HCT116 (cell line): ENCODE measurements at regions not wholly inside any gene's neighbourhood (a gene's known extent, or its start where the extent isn't known, plus 50 kb on each side); places are given as distances from the start of the nearest gene placed in this dataset.

ENCODE experiments used
- ATAC-seq: fragments of 200-7000 bp; cut with Tn5 transposase; 2 replicates; pipeline ENCODE4 v1.9.1; 2020; ENCODE audit warnings: mild to moderate bottlenecking, moderate library complexity
- BruUV-seq: library from RNA; stranded (reverse); fragments of 400-500 nt; replicated peaks from 2 replicates; lab custom pipeline; 2021; lab: Mats Ljungman, UMichigan
- CTCF ChIA-PET: fragments of 300-600 bp; sonication (Branson Sonifier 250); formaldehyde crosslinking; loops from one replicate; lab custom pipeline; 2021; ENCODE audit warnings: antibody characterized with exemption; lab: Charles Lee
- POLR2A ChIA-PET: fragments of 300-600, 350-600 bp; sonication (Branson Sonifier 250); formaldehyde crosslinking; loops from one replicate; lab custom pipeline; 2021; ENCODE audit warnings: antibody characterized with exemption; lab: Charles Lee
- RAD21 ChIA-PET, 2 experiments: fragments of 300-600 bp; sonication (Branson Sonifier 250); formaldehyde crosslinking; loops; one replicate each; lab custom pipeline; 2023; ENCODE audit warnings: low total read pairs in 2 of 2; ENCODE audit not compliant: uncharacterized antibody in 2 of 2, unreplicated experiment in 2 of 2, low non-redundant PET in 1 of 2; lab: Charles Lee
- DNase-seq: peaks from one replicate; pipeline ENCODE4 v3.0.0-alpha.2; 2010; ENCODE audit warnings: low read depth, low spot score
- H2AFZ ChIP-seq: fragments of 200-600 bp; shearing (Covaris generic), sonication (generic); 2 replicates; pipeline ENCODE4 v1.6.1; 2017; ENCODE audit warnings: low read depth, mixed run types, mixed read lengths, antibody characterized with exemption, low read length; ENCODE audit not compliant: poor library complexity, severe bottlenecking
- H3K27ac ChIP-seq: 2 replicates; pipeline ENCODE4 v1.5.1; 2012; ENCODE audit warnings: low read depth, low read length
- H3K27me3 ChIP-seq: fragments of 200-600 bp; sonication (generic); 2 replicates; pipeline ENCODE4 v1.6.1; 2016; ENCODE audit warnings: mixed run types, low read length, mixed read lengths; ENCODE audit not compliant: insufficient read depth
- H3K36me3 ChIP-seq, 2 experiments: fragments of 200-500 bp in 1 of 2; fragments of 200-600 bp in 1 of 2; sonication (Bioruptor generic) in 1 of 2; sonication (generic) in 1 of 2; 2 replicates each; pipeline versions ENCODE4 v1.5.1 to v1.6.1; 2014 to 2016; ENCODE audit warnings: low read length in 2 of 2, inconsistent platforms in 1 of 2, mixed read lengths in 1 of 2, mixed run types in 1 of 2; ENCODE audit not compliant: insufficient read depth in 2 of 2, control insufficient read depth in 1 of 2
- H3K4me1 ChIP-seq, 2 experiments: fragments of 200-600 bp in 1 of 2; sonication (generic) in 1 of 2; 2 replicates each; pipeline versions ENCODE4 v1.5.1 to v1.6.1; 2012 to 2017; ENCODE audit warnings: low read length in 2 of 2, inconsistent platforms in 1 of 2, mild to moderate bottlenecking in 1 of 2, mixed read lengths in 1 of 2, mixed run types in 1 of 2, moderate library complexity in 1 of 2; ENCODE audit not compliant: insufficient read depth in 2 of 2, control insufficient read depth in 1 of 2
- H3K4me2 ChIP-seq: fragments of 200-600 bp; sonication (generic); 2 replicates; pipeline ENCODE4 v1.6.1; 2017; ENCODE audit warnings: mixed run types, low read length, mixed read lengths
- H3K4me3 ChIP-seq, 2 experiments: fragments of 200-600 bp in 1 of 2; sonication (generic) in 1 of 2; replicated peaks in 1 of 2; 2 replicates each; pipeline ENCODE4 v1.5.1; 2011 to 2016; ENCODE audit warnings: low read length in 2 of 2, control low read depth in 1 of 2, low read depth in 1 of 2, mild to moderate bottlenecking in 1 of 2, mixed read lengths in 1 of 2, mixed run types in 1 of 2
- H3K79me2 ChIP-seq: fragments of 200-600 bp; sonication (generic); 2 replicates; pipeline ENCODE4 v1.6.1; 2017; ENCODE audit warnings: mild to moderate bottlenecking, mixed run types, low read length, moderate library complexity, mixed read lengths; ENCODE audit not compliant: insufficient read depth
- H3K9ac ChIP-seq: fragments of 200-600 bp; sonication (generic); 2 replicates; pipeline ENCODE4 v1.6.1; 2016; ENCODE audit warnings: low read length, mixed read lengths
- H3K9me2 ChIP-seq: fragments of 200-600 bp; sonication (generic), shearing (Covaris generic); 2 replicates; pipeline ENCODE4 v1.6.1; 2017; ENCODE audit warnings: mixed run types, mild to moderate bottlenecking, moderate library complexity; ENCODE audit not compliant: insufficient read depth
- H3K9me3 ChIP-seq, 2 experiments: fragments of 200-500 bp in 1 of 2; fragments of 200-600 bp in 1 of 2; sonication (Bioruptor generic) in 1 of 2; sonication (generic) in 1 of 2; 2 replicates each; pipeline ENCODE4 v1.6.1; 2014 to 2017; ENCODE audit warnings: low read length in 2 of 2, mixed read lengths in 2 of 2, inconsistent platforms in 1 of 2, low read depth in 1 of 2, mild to moderate bottlenecking in 1 of 2, mixed run types in 1 of 2, moderate library complexity in 1 of 2; ENCODE audit not compliant: control insufficient read depth in 1 of 2, insufficient read depth in 1 of 2
- H4K20me1 ChIP-seq: fragments of 200-600 bp; sonication (generic), shearing (Covaris generic); 2 replicates; pipeline ENCODE4 v1.6.1; 2017; ENCODE audit warnings: mixed run types, mild to moderate bottlenecking, moderate library complexity; ENCODE audit not compliant: insufficient read depth
- ATF3 ChIP-seq: IDR thresholded peaks from 2 replicates; pipeline ENCODE4 v1.6.1; 2012
- CBX3 ChIP-seq: IDR thresholded peaks from 2 replicates; pipeline ENCODE4 v1.6.1; 2012; ENCODE audit warnings: low read depth
- CEBPB ChIP-seq: IDR thresholded peaks from 2 replicates; pipeline ENCODE4 v1.6.1; 2012; ENCODE audit warnings: low read depth
- CTCF ChIP-seq, 3 experiments: fragments of 200-600 bp in 1 of 3; sonication (generic) in 1 of 3; IDR thresholded peaks in 2 of 3; conservative IDR thresholded peaks in 1 of 3; 2 replicates each; pipeline ENCODE4 v1.5.1; 2012 to 2017; ENCODE audit warnings: low read depth in 2 of 3, low read length in 2 of 3, antibody characterized with exemption in 1 of 3, borderline replicate concordance in 1 of 3, control low read depth in 1 of 3, mild to moderate bottlenecking in 1 of 3, mixed read lengths in 1 of 3, mixed run types in 1 of 3, moderate library complexity in 1 of 3; ENCODE audit not compliant: insufficient read depth in 1 of 3
- ELF1 ChIP-seq: IDR thresholded peaks from 2 replicates; pipeline ENCODE4 v1.6.1; 2012; ENCODE audit warnings: low read depth, borderline replicate concordance
- EZH2phosphoT487 ChIP-seq: fragments of 200-600 bp; IDR thresholded peaks from 2 replicates; pipeline ENCODE4 v1.6.1; 2018; ENCODE audit warnings: antibody characterized with exemption, borderline replicate concordance
- MAX ChIP-seq: IDR thresholded peaks from 2 replicates; pipeline ENCODE4 v1.6.1; 2012
- POLR2AphosphoS5 ChIP-seq: IDR thresholded peaks from 2 replicates; pipeline ENCODE4 v1.6.1; 2011; ENCODE audit warnings: mild to moderate bottlenecking, low read depth, low read length, moderate library complexity
- RAD21 ChIP-seq: IDR thresholded peaks from 2 replicates; pipeline ENCODE4 v1.6.1; 2012; ENCODE audit warnings: low read depth, mild to moderate bottlenecking
- REST ChIP-seq: IDR thresholded peaks from 2 replicates; pipeline ENCODE4 v1.6.1; 2012; ENCODE audit warnings: low read depth
- SP1 ChIP-seq: IDR thresholded peaks from 2 replicates; pipeline ENCODE4 v1.6.1; 2012; ENCODE audit warnings: low read depth
- TCF7L2 ChIP-seq: IDR thresholded peaks from 2 replicates; pipeline ENCODE4 v1.7.0; 2011; ENCODE audit warnings: borderline replicate concordance, inconsistent platforms; ENCODE audit not compliant: insufficient read depth, insufficient read length; ENCODE audit errors: extremely low read depth
- YY1 ChIP-seq: IDR thresholded peaks from 2 replicates; pipeline ENCODE4 v1.6.1; 2011; ENCODE audit warnings: low read length, low read depth, moderate library complexity, mild to moderate bottlenecking; ENCODE audit not compliant: insufficient replicate concordance; ENCODE audit errors: extremely low read depth
- ZBTB33 ChIP-seq: IDR thresholded peaks from 2 replicates; pipeline ENCODE4 v1.6.1; 2011; ENCODE audit warnings: mild to moderate bottlenecking, low read length, moderate library complexity; ENCODE audit not compliant: insufficient replicate concordance; ENCODE audit errors: extremely low read depth
- ZFX ChIP-seq: fragments of 450-650 bp; IDR thresholded peaks from 2 replicates; pipeline ENCODE4 v1.6.1; 2017
- intact Hi-C: fragments of 100-400 bp; cut with micrococcal nuclease; formaldehyde crosslinking; loops from 2 replicates; pipeline ENCODE4 v1.10.0; 2022

- TF ChIP-seq EZH2phosphoT487 (no peak), TCF7L2 (no peak), CEBPB (no peak), YY1 (no peak), CBX3 (no peak), CTCF (IDR thresholded peaks at IDR 0.05 in 2 of 3, conservative IDR thresholded peaks at IDR 0.05 in 1 of 3; ENCODE audit: borderline replicate concordance in 1 of 3, insufficient read depth in 1 of 3, low read depth in 2 of 3, low read length in 2 of 3) (no peak), MAX (no peak), POLR2AphosphoS5 (no peak), SP1 (no peak), ZFX (no peak), ZBTB33 (no peak), ATF3 (no peak), REST (no peak), ELF1 (no peak), RAD21 (no peak)
- Histone ChIP-seq H3K27me3 (no peaks in the 10 kb centered on the region), H3K4me3 (no peak overlapping the region), H3K27ac (no peak overlapping the region), H3K9ac (no peak overlapping the region), H2AFZ (no peak overlapping the region), H3K9me2 (no peaks in the 10 kb centered on the region), H3K4me2 (no peak overlapping the region), H4K20me1 (no peaks in the 10 kb centered on the region), H3K9me3 (no peaks in the 10 kb centered on the region), H3K36me3 (no peaks in the 10 kb centered on the region), H3K4me1 (peaks cover 26 to 41% of the 10 kb centered on the region in 2 experiments), H3K79me2 (no peaks in the 10 kb centered on the region)
- ChIA-PET POLR2A (no interaction called here), RAD21 (no interaction called here), CTCF (interaction anchor here (0.6 kb wide), 1 partner anchor 134 kb away, joined by 5 read pairs; no protein-coding TSS in a partner anchor)
- BruUV-seq, result no TSS peak
- DNase-seq (no peak), ATAC-seq (no peak)
- intact Hi-C loops, result no loop called here
Measured at GRCh38 chr2:234843411-234843810, 108.4 kb upstream of the SH3BP4 start.
